T-helper 2 cell treated with Interferon-gamma antibody and Interleukin-4, amounts not matched to agents 100 ng/mL and 5 ng/mL, for 36 hours (primary cell): ENCODE measurements at regions not wholly inside any gene's neighbourhood (a gene's known extent, or its start where the extent isn't known, plus 50 kb on each side); places are given as distances from the start of the nearest gene placed in this dataset.
"Not testable (repeated sequence)": the region's sequence is repeated elsewhere in the genome, so short reads cannot be mapped to it uniquely, and the experiment has no call there.

ENCODE experiments used
- intact Hi-C: fragments of 100-400 bp; cut with micrococcal nuclease; formaldehyde crosslinking; loops from one replicate; pipeline ENCODE4 v1.15.1; 2023

- intact Hi-C loops, result no loop called here
Measured at GRCh38 chr2:35199298-35199697, 1156.3 kb upstream of the CRIM1 start.

DNA sequence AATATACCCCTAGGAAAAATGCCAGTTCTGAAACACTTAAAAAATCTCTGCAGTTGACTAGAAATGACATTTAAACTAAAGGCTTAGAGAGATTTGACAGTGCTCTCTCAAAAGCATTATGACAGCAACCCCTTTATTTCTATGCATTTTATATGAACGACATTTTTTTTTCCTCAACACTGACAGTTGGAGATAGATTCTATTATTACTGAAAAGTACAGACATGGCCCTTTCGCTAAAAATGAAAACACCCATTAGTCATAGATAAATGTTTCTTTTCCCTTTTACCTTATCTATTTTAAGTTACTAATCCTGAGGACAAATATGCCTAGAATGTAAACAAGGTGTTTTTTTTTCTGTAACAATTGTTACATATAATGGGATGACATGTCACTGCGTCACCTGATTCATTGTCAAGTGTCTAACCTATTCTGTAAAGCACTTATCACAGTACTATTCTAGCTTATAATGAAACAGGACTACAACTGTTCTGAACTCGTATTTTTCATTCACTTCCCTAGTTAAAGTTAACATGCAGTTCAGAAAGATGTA, 1169.6 kb upstream of the CRIM1 start:
- intact Hi-C loops, result no loop called here

- intact Hi-C loops, result no loop called here
Measured at GRCh38 chr2:35184471-35184870, 1171.1 kb upstream of the CRIM1 start.

GRCh38 chr2:35176726-35177125, 1178.9 kb upstream of the CRIM1 start:
- intact Hi-C loops, result not testable (repeated sequence)

DNA sequence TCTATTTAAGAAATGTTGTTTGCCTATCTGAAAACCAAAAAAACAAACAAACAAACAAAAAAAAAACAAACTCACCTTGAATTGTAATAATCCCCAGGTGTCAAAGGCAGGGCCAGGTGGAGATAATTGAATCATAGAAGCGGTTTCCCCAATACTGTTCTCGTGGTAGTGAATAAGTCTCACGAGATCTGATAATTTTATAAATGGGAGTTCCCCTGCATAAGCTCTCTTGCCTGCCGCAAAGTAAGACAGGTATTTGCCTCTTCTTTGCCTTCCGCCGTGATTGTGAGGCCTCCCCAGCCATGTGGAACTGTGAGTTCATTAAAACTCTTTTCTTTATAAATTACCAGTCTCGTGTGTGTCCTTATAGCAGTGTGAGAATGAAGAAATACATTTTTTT, 1180.7 kb upstream of the CRIM1 start:
- intact Hi-C loops, result no loop called here

DNA sequence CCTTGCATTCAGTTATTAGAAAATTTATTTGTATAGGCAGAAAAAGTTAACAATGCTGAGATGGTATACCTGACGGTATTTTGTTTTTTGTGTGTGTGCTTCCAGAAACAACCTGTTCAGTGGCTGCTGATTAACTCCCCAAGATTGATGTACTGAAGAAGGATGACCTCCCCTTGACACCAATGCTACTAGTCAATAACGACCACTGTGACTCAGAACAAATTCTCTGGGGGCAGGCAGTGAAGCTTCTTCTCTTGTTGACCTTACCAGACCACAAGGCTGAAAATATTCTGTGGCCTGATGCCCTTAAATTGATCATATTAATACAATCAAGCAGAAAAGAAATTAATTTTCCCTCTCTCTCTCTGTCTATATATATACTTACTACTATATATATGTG, 1182.9 kb upstream of the CRIM1 start:
- intact Hi-C loops, result no loop called here

DNA sequence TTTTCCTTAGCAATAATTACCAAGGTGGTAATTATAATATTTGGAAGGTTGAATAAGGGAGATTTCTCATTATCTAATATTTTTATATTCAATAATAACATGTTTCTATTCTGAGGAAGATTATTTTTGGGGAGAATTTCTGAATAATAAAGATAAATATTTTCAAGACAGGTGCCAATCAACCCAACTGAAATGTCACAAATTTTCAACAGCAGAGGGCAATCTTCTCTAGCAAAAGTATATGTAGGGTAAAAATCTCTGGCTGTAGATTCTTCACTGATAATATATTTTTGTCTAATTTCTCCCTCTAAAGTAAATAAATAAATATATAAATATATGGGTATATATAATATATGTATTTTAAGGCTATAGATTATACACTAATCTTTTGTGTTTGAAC, 1187.2 kb upstream of the CRIM1 start:
- intact Hi-C loops, result no loop called here

- intact Hi-C loops, result no loop called here
Measured at GRCh38 chr2:35163948-35164347, 1191.6 kb upstream of the CRIM1 start.

GRCh38 chr2:35160871-35161270, 1194.7 kb upstream of the CRIM1 start:
- intact Hi-C loops, result no loop called here

DNA sequence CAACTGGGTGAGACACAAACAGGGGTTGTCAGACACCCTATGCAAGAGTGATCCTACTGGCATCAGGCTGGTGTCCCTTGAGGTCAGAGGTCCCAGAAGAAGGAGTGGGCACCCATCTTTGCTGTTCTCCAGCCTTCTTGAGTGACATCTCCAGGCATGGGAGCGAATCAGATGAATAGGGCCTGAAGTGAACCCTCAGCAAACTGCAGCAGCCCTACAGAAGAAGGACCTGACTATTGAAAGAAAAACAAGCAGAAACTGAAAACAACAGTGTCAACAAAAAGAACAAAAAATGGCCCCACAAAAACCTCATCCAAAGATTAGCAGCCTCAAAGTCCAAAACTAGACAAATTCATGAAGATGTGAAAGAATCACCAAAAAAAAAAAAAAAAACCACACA, 1229.7 kb upstream of the CRIM1 start:
- intact Hi-C loops, result no loop called here

DNA sequence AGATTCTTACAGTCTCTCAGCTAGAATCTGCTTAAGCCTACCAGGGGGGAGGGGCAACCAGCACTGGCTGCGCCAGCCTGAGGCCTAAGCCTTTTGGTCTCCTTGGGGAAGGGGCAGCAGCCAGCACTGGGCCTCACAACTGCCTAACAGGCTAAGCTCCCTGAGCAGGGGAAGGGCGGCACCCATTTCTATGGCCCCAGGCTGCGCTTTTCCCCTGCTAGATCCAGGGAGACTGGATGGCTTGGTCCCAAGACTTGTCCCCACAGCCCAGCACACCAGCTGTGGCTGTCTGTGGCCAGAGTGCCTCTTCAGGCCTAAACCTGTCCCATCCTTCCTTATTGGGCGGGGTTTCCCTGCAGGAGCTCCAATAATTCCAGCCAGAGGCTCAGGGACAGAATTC, 1230.3 kb upstream of the CRIM1 start:
- intact Hi-C loops, result no loop called here

GRCh38 chr2:35116151-35116550, 1239.4 kb upstream of the CRIM1 start:
- intact Hi-C loops, result no loop called here

DNA sequence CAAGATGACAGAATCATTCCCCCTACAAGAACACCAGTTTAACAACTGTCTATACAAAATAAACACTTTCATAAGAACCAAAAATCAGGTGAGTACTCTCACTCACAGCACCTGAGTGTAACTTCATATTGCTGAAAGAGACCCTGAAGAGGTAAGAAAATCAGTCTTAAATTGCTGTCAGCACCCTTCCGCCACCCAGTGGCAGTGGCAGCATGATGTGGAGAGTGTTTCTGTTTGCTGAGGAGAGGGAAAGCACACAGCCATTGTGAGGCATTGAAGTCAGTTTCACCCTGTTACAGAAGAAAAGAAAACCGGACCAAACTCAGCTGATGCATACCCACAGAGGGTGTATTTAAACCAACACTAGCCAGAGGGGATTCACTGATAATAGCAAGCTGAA, 1240.8 kb upstream of the CRIM1 start:
- intact Hi-C loops, result no loop called here

- intact Hi-C loops, result not testable (repeated sequence)
Measured at GRCh38 chr2:35112367-35112766, 1243.2 kb upstream of the CRIM1 start.

DNA sequence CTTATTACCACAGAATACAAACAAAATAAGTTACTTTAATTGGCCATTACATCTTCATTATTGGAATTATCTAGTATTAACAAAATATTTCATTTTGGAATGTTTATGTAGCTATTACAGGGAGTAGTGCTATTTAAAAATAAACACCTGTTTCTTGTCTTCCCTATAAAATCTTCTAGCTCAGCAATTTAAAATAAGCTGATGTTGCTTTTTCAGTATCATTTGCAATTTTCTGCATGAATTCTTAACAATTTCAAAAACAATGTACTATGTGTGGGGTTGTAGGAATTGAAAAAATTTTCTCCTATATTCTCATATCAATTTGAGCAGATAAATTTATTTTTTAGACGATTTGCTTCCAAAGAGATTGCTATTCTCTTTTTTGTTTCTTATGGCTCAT, 1251.3 kb upstream of the CRIM1 start:
- intact Hi-C loops, result no loop called here

GRCh38 chr2:35099342-35099741, 1256.2 kb upstream of the CRIM1 start:
- intact Hi-C loops, result no loop called here

- intact Hi-C loops, result no loop called here
Measured at GRCh38 chr2:35082072-35082471, 1273.5 kb upstream of the CRIM1 start.

- intact Hi-C loops, result no loop called here
Measured at GRCh38 chr2:35081622-35082015, 1274.0 kb upstream of the CRIM1 start.

- intact Hi-C loops, result no loop called here
Measured at GRCh38 chr2:35081001-35081621, 1274.5 kb upstream of the CRIM1 start.

- intact Hi-C loops, result no loop called here
Measured at GRCh38 chr2:35080231-35080910, 1275.2 kb upstream of the CRIM1 start.

GRCh38 chr2:35067420-35067819, 1288.2 kb upstream of the CRIM1 start:
- intact Hi-C loops, result no loop called here

DNA sequence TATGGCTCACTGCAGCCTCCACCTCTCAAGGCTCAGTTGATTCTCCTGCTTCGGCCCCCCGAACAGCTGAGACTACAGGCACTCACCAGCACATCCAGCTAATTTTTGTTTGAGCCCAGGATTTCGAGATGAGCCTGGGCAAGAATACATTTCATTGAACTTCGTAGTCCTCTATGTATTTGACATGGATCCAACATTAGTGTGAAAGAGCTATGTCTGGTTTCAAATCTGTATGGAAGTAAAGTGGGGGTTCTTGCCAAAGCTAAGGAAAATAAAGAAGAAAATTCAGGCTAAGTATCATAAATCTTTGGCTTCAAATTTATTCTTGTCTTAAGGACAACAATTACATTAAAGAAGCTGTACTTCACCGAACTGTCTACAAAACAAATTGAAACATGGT, 1291.7 kb upstream of the CRIM1 start:
- intact Hi-C loops, result no loop called here

- intact Hi-C loops, result no loop called here
Measured at GRCh38 chr2:35035883-35036282, 1319.7 kb upstream of the CRIM1 start.
